ENCODE measurements at regions not wholly inside any gene's neighbourhood (a gene's known extent, or its start where the extent isn't known, plus 50 kb on each side); places are given as distances from the start of the nearest gene placed in this dataset.

DNA sequence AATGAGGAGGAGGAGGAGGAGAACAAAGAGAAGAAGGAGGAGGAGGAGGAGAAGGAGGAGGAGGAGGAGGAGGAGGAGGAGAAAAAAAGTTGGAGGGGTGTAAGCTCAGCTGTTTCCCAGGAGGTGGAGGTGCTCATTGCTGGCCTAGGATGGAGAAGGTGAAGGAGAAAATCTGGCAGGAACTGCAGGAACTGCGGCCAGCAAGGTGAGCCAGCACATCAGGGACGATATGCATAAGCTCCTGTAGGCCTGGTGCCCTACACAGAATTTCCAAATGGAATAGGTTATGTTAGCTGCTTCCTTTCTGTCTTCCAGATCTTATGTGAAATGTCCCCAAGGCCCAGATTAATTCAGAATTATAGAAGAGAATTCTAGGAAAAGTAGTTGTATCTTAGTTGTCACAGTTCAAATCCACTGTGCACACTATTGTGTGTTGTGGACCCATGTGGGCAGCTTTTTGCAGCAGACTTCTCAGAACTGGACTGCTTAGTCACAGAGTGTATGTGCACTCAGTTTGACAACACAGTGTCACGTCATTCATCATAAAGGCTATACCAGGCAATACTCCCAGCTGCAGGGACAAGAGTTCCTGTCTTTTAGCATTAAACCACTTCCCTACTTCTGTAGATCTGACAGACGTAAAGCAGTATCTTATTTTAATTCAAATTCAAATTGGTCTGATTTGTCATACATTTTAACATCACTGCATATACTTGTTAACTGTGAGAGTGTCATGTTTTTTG lies 303.7 kb downstream of the HLX start:
- TF ChIP-seq, protein P1, sequence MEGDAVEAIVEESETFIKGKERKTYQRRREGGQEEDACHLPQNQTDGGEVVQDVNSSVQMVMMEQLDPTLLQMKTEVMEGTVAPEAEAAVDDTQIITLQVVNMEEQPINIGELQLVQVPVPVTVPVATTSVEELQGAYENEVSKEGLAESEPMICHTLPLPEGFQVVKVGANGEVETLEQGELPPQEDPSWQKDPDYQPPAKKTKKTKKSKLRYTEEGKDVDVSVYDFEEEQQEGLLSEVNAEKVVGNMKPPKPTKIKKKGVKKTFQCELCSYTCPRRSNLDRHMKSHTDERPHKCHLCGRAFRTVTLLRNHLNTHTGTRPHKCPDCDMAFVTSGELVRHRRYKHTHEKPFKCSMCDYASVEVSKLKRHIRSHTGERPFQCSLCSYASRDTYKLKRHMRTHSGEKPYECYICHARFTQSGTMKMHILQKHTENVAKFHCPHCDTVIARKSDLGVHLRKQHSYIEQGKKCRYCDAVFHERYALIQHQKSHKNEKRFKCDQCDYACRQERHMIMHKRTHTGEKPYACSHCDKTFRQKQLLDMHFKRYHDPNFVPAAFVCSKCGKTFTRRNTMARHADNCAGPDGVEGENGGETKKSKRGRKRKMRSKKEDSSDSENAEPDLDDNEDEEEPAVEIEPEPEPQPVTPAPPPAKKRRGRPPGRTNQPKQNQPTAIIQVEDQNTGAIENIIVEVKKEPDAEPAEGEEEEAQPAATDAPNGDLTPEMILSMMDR (conservative IDR thresholded peaks at IDR 0.05 in 1 of 2, IDR thresholded peaks at IDR 0.05 in 1 of 2; ENCODE audit: low read depth in 1 of 2, low read length in 2 of 2) = no peak
- no peak for TF ChIP-seq EZH2 (IDR thresholded peaks at IDR 0.05; ENCODE audit: low read length, missing control alignments)
